Gastroesophageal sphincter (tissue), 3 donors: ENCODE measurements at regions not wholly inside any gene's neighbourhood (a gene's known extent, or its start where the extent isn't known, plus 50 kb on each side); places are given as distances from the start of the nearest gene placed in this dataset.

Source experiments
- EP300 ChIP-seq: sonication (generic); formaldehyde crosslinking; IDR thresholded peaks from one replicate; pipeline ENCODE4 v1.6.1; 2017; ENCODE audit warnings: antibody characterized with exemption, mild to moderate bottlenecking
- TF ChIP-seq, protein P1 (sequence below), 4 experiments: fragments of 200-600 bp in 2 of 4; fragments of 450-650 bp in 2 of 4; sonication (generic) in 1 of 4; IDR thresholded peaks; one replicate each; pipeline ENCODE4 v1.5.1; 2017 to 2019; ENCODE audit warnings: antibody characterized with exemption in 4 of 4, mild to moderate bottlenecking in 2 of 4, moderate library complexity in 2 of 4

DNA sequence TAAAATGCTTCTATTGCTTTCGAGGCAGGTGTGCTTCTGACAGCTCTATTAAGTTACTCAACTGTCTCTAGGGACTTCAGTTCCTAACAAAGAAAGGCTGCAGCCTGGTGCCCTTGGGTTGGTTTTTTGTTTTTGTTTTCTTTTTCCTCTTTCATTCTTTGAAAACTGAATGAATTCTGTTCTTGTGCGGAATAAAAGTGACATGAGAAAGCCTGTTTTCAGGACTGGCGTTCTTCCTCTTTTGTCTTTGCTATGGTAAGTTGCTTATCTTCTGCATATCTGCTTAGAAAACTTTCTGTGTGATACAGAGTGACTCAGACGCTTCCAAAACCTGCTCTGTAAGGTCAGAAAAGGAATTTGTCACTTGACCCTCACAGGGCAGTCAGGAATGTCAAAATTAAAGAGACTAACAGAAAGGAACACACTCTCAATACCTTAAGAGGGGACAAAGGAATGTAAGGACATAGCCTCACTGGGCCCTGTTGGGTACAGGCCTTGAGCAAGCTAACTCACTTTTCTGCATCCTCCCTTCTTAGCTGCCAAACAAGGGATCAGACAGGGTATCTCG is 56.2 kb upstream of the NHSL1 start:
- TF ChIP-seq, protein P1, sequence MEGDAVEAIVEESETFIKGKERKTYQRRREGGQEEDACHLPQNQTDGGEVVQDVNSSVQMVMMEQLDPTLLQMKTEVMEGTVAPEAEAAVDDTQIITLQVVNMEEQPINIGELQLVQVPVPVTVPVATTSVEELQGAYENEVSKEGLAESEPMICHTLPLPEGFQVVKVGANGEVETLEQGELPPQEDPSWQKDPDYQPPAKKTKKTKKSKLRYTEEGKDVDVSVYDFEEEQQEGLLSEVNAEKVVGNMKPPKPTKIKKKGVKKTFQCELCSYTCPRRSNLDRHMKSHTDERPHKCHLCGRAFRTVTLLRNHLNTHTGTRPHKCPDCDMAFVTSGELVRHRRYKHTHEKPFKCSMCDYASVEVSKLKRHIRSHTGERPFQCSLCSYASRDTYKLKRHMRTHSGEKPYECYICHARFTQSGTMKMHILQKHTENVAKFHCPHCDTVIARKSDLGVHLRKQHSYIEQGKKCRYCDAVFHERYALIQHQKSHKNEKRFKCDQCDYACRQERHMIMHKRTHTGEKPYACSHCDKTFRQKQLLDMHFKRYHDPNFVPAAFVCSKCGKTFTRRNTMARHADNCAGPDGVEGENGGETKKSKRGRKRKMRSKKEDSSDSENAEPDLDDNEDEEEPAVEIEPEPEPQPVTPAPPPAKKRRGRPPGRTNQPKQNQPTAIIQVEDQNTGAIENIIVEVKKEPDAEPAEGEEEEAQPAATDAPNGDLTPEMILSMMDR (IDR thresholded peaks at IDR 0.05), result no peak
- TF ChIP-seq EP300, result no peak
